ENCODE measurements at regions not wholly inside any gene's neighbourhood (a gene's known extent, or its start where the extent isn't known, plus 50 kb on each side); places are given as distances from the start of the nearest gene placed in this dataset.
"Not testable (repeated sequence)": the region's sequence is repeated elsewhere in the genome, so short reads cannot be mapped to it uniquely, and the experiment has no call there.

DNA sequence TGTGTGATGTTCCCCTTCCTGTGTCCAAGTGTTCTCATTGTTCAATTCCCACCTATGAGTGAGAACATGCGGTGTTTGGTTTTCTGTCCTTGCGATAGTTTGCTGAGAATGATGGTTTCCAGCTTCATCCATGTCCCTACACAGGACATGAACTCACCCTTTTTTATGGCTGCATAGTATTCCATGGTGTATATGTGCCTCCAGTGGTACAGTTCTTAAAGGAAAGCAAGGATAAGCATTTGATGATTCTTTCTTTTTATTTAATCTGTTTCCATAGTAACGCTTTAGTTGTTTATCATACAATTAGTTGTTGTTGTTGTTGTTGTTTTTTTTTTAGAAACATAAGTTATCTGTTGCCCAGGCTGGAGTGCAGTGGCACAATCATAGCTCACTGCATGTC is 133.1 kb downstream of the TSEN15 start:
- DNase-seq, result not testable (repeated sequence)

- no peak for DNase-seq
Observed at GRCh38 chr1:184185347-184185746, 133.8 kb downstream of the TSEN15 start.

DNA sequence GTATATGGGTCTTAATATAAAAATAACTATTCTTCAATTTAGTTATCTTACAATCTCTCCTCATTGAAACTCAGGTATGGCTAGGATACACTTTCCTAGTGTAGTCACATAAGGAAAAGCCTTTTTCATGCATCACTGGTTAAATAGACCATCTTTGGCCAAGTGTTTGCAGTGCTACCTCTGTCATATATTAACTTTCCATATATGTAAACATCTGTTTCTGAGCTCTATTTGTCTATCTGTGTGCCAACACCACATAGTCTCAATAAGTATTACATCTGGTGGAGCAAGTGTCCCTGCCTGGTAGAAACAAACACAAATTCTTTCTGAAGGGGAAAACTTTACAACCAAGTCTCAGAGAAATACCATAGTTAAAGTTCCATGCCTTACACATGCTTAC is 134.6 kb downstream of the TSEN15 start:
- no peak for DNase-seq

- no peak for DNase-seq
Observed at GRCh38 chr1:184187097-184187496, 135.6 kb downstream of the TSEN15 start.

GRCh38 chr1:184188037-184188436 is 136.5 kb downstream of the TSEN15 start:
- no peak for DNase-seq

DNA sequence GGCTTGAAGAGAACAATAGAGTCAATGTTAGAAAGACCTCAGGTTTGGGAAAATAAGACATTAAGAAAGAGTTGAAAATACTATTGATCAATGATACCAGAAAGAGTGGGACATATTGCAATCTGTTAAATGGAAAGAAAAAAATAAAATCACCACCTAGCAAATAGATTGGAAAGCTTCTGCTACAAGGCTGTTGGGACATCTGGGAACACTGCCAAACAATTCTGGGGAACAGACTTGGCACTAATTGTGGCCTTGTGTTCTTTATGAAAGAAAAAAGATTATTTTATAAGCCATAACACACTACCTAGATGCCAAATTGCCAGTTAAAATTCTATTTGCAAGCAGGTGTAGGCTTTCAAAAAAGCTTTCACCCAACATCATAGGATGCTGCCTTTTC is 137.8 kb downstream of the TSEN15 start:
- DNase-seq, result no peak

- DNase-seq, result no peak
Observed at GRCh38 chr1:184190616-184191015, 139.1 kb downstream of the TSEN15 start.

DNA sequence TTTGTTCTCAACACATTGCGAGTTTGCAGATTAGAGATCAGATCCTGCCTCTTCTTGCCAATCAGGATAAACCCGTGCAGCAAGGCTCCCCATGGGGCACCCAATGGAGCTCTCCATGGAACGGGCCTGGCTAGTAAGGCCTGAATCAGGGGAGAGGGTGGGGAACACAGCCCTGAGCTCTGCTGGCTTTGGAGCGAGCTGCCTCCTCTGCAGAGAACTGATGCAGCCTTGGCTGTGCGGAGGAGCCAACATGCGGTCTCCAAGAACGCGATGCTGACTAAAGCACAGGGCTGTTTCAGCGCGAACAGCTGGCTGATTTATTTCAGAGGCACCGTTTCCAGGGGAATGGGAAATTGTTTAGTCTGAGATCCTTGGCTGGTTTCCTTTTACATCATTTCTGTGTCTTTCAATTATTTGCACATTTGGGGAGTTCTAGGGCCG is 139.7 kb downstream of the TSEN15 start:
- no peak for DNase-seq

DNA sequence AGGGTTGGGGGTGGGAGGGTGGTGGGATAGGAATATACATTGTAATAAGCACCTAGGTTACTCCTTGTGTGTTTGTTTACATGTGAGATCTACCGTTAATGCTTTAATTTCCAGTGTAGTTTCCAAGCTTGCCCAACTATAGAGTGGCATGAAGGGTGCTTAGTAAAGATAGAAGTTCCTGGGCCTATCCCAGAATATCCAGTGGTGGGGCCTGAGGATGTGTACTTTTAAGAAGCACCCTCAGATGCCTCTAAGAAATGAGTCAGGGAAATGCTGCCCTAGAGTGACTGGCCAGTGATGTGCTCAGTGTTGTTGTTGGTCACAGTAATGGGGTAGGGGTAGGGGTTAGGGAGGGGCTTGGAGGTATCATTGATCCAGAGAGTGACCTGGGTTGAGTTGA is 141.3 kb downstream of the TSEN15 start:
- no peak for DNase-seq

DNA sequence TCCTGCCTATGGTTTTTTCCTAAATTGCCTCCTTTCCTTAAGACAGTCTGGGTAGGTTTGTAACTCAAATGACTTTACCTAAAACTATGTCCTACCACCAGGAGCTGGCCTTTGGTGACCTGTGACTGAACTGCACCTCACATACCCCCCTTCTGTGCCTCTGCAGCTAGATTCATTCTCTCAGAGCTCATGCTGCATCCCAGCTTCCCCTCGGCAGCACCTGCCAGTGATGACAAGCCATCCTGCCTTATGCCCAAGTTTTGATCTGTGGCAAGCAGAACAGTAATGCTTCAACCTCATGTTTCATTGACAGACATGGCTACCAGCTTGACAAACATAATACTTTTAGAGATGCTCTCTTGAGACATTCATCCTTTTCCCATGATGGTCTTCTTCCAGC is 141.9 kb downstream of the TSEN15 start:
- no peak for DNase-seq

DNA sequence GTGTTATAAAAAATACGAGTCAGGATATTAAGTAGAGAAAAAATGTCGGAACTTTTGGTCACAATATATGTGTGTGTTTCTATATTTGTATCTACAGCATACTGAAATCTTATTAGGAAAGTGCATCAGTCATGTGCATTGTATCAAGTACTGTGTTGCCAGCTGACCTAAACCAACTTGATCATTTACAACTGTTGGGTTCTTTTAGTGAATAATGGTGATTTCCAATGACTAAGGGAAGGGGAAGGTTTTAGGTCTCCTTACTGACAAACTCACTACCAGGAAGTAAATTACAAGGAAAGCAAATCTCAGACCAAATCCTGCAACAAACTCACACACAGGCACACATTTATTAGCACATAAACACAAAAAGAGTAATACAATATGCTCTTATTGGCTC is 142.7 kb downstream of the TSEN15 start:
- DNase-seq, result no peak

DNA sequence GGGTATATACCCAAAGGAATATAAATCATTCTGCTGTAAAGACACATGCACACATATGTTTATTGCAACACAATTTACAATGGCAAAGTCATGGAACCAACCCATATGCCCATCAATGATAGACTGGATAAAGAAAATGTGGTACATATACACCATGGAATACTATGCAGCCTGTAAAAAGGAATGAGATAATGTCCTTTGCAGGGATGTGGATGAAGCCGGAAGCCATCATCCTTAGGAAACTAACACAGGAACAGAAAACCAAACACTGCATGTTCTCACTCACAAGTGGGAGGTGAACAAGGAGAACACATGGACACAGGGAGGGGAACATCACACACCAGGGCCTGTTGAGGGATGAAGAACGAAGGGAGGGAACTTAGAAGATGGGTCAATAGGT is 144.2 kb downstream of the TSEN15 start:
- DNase-seq, result not testable (repeated sequence)

DNA sequence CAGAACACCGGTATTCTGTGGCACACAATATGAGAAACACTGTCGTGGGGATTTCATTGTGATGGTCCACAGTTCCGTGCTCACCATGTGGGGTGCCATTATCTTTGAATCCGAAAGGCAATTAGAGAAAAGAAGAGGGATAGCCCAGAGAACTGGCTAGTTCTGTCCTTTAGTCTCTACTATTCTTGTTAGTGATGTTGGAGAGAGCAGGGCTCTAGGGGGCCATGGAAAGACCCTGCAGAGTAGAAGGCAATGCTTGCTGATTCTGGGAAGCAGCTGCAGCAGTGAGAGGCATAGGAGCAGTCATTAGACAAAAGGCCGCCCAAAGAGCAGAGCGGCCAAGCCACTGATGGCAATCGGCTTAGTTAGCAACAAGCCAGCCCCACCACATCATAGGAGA is 146.3 kb downstream of the TSEN15 start:
- DNase-seq, result no peak

- DNase-seq, result no peak
Observed at GRCh38 chr1:184199036-184199435, 147.5 kb downstream of the TSEN15 start.

GRCh38 chr1:184199438-184200085 is 148.0 kb downstream of the TSEN15 start:
- DNase-seq, result no peak

GRCh38 chr1:184208622-184209021 is 157.1 kb downstream of the TSEN15 start:
- no peak for DNase-seq

- no peak for DNase-seq
Observed at GRCh38 chr1:184210031-184210430, 158.5 kb downstream of the TSEN15 start.

- no peak for DNase-seq
Observed at GRCh38 chr1:184210862-184211261, 159.3 kb downstream of the TSEN15 start.

GRCh38 chr1:184212649-184213314 is 161.3 kb downstream of the TSEN15 start:
- DNase-seq, result no peak

DNA sequence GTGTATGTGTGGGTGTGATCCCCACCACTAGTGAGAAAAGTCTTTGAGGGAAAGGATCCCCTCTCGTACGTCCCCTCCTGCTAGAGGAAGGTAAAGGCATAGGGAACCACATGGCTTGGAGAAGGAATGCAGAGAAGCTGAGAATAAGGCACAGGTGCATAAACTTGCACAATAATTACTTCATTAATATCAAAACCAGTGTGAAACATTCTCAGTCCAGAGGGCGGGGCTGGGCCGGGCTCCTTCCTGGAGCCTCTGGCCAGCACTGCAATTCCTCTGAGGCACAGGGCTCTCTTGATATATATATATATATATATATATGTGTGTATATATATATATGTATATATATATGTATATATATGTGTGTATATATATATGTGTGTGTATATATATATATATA is 162.6 kb downstream of the TSEN15 start:
- no peak for DNase-seq

- no peak for DNase-seq
Observed at GRCh38 chr1:184215274-184215925, 163.9 kb downstream of the TSEN15 start.

GRCh38 chr1:184218458-184219075 is 167.0 kb downstream of the TSEN15 start:
- DNase-seq, result no peak

DNA sequence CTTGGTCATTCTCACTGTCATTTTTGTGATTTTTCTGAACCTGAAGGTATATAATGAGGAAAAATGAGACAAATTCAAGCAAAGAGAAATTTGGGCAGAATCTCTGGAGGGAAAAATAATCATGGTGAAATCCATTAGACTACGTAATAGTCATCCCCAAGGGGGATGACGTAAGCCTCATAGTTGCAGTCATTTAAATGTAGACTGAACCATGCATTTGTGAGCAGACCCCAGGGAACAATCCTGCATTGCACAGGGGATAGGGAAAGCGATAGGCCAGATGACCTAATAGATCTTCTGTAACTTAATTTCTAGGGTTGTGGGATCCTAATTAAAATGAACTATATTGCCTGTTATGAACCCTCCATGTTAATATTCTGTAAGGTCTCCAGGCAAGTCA is 167.4 kb upstream of the C1orf21 start:
- no peak for DNase-seq

GRCh38 chr1:184219883-184220282 is 166.9 kb upstream of the C1orf21 start:
- no peak for DNase-seq
